Neural crest cell (in vitro differentiated cells): ENCODE measurements at regions not wholly inside any gene's neighbourhood (a gene's known extent, or its start where the extent isn't known, plus 50 kb on each side); places are given as distances from the start of the nearest gene placed in this dataset.

ENCODE experiments used
- DNase-seq: peaks from one replicate; pipeline ENCODE4 v3.0.0; 2021; ENCODE audit warnings: low read depth, mixed read lengths, low spot score
- H3K27ac Mint-ChIP-seq: one replicate; pipeline ENCODE4 v1.8.0; 2021; ENCODE audit warnings: mild to moderate bottlenecking, mixed read lengths; ENCODE audit not compliant: unreplicated experiment
- H3K27me3 Mint-ChIP-seq: 2 replicates; pipeline ENCODE4 v1.8.0; 2021; ENCODE audit warnings: low read depth, mild to moderate bottlenecking, mixed read lengths
- H3K36me3 Mint-ChIP-seq: 2 replicates; pipeline ENCODE4 v1.8.0; 2021; ENCODE audit warnings: low read depth, mild to moderate bottlenecking, mixed read lengths
- H3K4me1 Mint-ChIP-seq: 2 replicates; pipeline ENCODE4 v1.8.0; 2021; ENCODE audit warnings: mixed read lengths
- H3K4me3 Mint-ChIP-seq: one replicate; pipeline ENCODE4 v1.8.0; 2021; ENCODE audit warnings: mild to moderate bottlenecking, mixed read lengths
- H3K9me3 Mint-ChIP-seq: 2 replicates; pipeline ENCODE4 v1.8.0; 2021; ENCODE audit warnings: mixed read lengths
- TF ChIP-seq, protein P1 (sequence below): fragments of 200-600 bp; sonication (generic); conservative IDR thresholded peaks from 2 replicates; pipeline ENCODE4 v1.5.0; 2021; ENCODE audit warnings: antibody characterized with exemption, mild to moderate bottlenecking

DNA sequence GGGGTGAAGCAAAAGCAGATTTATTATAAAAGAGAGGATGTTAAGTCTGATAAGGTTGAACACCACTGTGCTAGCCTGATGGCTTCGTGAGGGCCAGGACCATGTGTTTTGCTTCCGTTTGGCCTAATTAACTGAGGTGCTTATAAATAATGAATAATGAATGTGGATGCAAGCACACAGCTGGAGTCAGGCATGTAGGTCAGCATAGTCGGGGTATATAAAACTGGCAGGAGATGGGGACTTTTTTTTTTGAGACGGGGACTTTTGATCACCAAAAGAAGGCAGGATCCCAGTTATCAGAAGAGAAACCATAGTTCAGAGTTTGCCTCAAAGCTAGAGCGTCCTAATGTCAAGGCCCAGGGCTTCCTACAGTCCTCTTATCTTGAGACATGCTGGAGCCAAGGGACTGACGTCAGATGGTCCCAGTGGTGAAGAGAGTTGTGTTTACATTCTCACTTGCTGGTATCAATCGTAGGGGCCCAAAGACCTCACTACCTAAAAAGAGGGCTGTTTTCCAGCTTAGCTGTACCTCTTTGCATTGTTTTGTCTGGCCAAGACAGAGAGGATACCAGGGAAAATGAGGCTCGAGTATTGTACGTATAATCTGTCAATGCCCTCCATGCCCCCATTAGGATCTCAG, 50.4 kb downstream of the RTL9 start:
- H3K4me1 Mint-ChIP-seq, result peaks cover 14% of the 10 kb centered on the region
- H3K9me3 Mint-ChIP-seq, result no peaks in the 10 kb centered on the region
- no peaks in the 10 kb centered on the region for H3K36me3 Mint-ChIP-seq
- TF ChIP-seq, protein P1, sequence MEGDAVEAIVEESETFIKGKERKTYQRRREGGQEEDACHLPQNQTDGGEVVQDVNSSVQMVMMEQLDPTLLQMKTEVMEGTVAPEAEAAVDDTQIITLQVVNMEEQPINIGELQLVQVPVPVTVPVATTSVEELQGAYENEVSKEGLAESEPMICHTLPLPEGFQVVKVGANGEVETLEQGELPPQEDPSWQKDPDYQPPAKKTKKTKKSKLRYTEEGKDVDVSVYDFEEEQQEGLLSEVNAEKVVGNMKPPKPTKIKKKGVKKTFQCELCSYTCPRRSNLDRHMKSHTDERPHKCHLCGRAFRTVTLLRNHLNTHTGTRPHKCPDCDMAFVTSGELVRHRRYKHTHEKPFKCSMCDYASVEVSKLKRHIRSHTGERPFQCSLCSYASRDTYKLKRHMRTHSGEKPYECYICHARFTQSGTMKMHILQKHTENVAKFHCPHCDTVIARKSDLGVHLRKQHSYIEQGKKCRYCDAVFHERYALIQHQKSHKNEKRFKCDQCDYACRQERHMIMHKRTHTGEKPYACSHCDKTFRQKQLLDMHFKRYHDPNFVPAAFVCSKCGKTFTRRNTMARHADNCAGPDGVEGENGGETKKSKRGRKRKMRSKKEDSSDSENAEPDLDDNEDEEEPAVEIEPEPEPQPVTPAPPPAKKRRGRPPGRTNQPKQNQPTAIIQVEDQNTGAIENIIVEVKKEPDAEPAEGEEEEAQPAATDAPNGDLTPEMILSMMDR, result no peak
- no peak for DNase-seq
- no peak overlapping the region for H3K27ac Mint-ChIP-seq
- peaks cover 9% of the 10 kb centered on the region for H3K27me3 Mint-ChIP-seq
- H3K4me3 Mint-ChIP-seq, result no peak overlapping the region

DNA sequence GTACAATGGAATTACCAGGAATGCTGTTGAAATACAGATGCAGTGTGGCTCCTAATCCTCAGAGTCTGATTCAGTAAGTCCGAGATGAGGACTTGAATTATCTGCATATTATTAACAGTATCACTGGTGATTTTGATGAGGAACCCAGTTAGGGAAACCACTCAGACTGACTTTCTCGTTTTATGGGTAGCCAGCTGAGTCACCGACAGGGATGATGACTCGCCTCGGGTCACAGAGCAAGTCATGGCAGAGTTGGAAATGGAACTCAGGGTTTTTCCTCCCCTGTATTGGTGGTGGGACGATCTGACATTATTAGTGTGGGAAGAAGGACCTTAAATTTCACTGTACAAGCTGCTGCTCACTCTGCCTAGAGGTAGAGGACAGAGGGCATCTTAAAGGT, 51.3 kb downstream of the RTL9 start:
- Mint-ChIP-seq H3K36me3 (no peaks in the 10 kb centered on the region), H3K27ac (no peak overlapping the region), H3K27me3 (peaks cover 9% of the 10 kb centered on the region), H3K4me1 (peaks cover 15% of the 10 kb centered on the region), H3K4me3 (no peak overlapping the region), H3K9me3 (no peaks in the 10 kb centered on the region)
- TF ChIP-seq, protein P1, result no peak
- no peak for DNase-seq

DNA sequence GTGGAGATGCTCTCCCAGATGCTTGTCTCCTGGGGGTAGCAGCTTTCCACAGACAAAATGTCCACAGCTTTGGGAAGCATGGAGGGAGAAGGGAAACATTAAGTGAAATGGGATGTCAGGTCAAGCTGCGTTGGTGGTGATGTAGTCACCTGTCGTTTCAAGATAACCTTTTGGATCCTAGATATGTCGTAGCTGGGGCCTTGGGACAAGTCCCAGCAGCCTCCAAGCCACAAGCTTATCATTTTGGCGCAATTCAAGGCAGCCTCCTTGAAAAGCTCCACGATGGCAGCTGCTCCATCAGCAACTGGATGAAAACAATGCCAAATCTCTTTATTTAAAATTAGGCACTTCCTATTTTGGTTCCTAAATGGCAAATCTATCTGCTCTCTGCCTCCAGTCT, 52.0 kb downstream of the RTL9 start:
- TF ChIP-seq, protein P1, result no peak
- Mint-ChIP-seq H3K4me3 (no peak overlapping the region), H3K9me3 (no peaks in the 10 kb centered on the region), H3K27me3 (peaks cover 9% of the 10 kb centered on the region), H3K36me3 (no peaks in the 10 kb centered on the region), H3K4me1 (peaks cover 21% of the 10 kb centered on the region), H3K27ac (no peak overlapping the region)
- DNase-seq, result no peak

DNA sequence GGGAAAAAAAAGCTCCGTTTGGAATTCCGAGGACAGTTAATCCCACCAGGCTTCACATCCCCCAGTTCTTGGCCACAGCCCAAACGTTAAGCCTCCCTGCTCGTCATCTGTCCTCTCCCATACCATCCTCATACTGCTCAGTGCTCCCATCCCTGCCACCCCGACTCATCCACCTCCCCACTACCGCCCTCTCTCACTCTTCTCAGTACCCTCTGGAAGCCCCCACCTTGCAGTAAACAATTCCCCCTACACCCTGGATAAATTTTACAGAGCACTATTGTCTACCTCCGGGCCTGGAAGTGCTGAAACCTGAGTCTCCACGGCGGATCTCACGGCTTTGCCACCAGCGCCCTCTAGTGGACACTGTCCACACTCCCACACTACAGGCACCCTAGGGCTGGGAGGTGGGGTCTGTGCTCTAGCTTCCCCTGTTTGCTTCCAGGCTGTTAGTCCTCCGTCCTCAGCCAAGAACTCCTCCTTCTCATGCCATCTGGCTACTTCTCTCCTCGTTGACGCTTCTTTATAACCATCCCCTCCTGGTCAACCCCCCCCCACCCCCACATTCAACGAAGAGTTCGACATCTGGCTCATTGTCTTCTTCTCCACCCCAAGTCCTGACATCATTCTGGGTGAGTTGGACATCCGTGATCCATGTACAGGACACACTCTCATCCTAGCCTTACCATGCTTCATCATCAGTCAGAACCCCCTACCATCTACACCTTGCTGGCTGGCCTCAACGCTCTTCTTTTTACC, 54.5 kb downstream of the RTL9 start:
- no peaks in the 10 kb centered on the region for H3K9me3 Mint-ChIP-seq
- TF ChIP-seq, protein P1, result peak; percentile 95
- no peak overlapping the region for H3K4me3 Mint-ChIP-seq
- peak; percentile 88 for DNase-seq
- H3K36me3 Mint-ChIP-seq, result no peaks in the 10 kb centered on the region
- H3K27me3 Mint-ChIP-seq, result peaks cover 9% of the 10 kb centered on the region
- H3K27ac Mint-ChIP-seq, result no peak overlapping the region
- H3K4me1 Mint-ChIP-seq, result peaks cover 40% of the 10 kb centered on the region

DNA sequence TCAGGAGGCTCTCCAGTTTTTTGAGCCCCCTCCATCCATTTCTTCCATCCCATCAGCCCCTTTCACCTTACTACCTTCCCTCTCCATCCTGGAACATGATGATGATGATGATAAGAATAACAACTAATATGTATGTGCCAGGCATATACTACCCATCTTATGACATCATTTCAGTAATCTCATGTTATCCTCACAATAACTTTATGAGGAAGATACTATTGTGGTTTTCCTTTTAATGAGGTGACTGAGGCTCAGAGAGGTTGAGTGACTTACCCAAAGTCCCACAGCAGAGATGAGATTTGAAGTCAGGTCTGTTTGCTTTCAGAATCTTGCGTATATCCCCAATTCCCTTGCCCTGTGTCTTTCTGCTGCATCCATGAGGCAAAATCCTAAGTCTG, 55.1 kb downstream of the RTL9 start:
- Mint-ChIP-seq H3K4me3 (no peak overlapping the region), H3K27ac (peak overlapping the region; percentile 54), H3K36me3 (no peaks in the 10 kb centered on the region), H3K4me1 (peaks cover 46% of the 10 kb centered on the region), H3K27me3 (peaks cover 7% of the 10 kb centered on the region), H3K9me3 (no peaks in the 10 kb centered on the region)
- DNase-seq, result no peak
- TF ChIP-seq, protein P1, result no peak
